ENCODE measurements at regions not wholly inside any gene's neighbourhood (a gene's known extent, or its start where the extent isn't known, plus 50 kb on each side); places are given as distances from the start of the nearest gene placed in this dataset.

GRCh38 chr3:5462086-5462485, 274.6 kb downstream of the EDEM1 start:
- no peak for ATAC-seq
- TF ChIP-seq TCF4 (CRISPR knock-in tag; IDR thresholded peaks at IDR 0.05; ENCODE audit: borderline replicate concordance) (no peak), CSDC2 (CRISPR knock-in tag; IDR thresholded peaks at IDR 0.05) (no peak), ISL1 (CRISPR knock-in tag; IDR thresholded peaks at IDR 0.05) (no peak), PATZ1 (CRISPR knock-in tag; IDR thresholded peaks at IDR 0.05; ENCODE audit: borderline replicate concordance) (no peak), ZFP3 (CRISPR knock-in tag; IDR thresholded peaks at IDR 0.05) (no peak), ZC3H10 (CRISPR knock-in tag; IDR thresholded peaks at IDR 0.05) (no peak), TOX (CRISPR knock-in tag; IDR thresholded peaks at IDR 0.05; ENCODE audit: borderline replicate concordance) (no peak), TSHZ2 (CRISPR knock-in tag; IDR thresholded peaks at IDR 0.05) (no peak), OSR1 (CRISPR knock-in tag; IDR thresholded peaks at IDR 0.05) (no peak), ZNF565 (CRISPR knock-in tag; conservative IDR thresholded peaks at IDR 0.05; ENCODE audit: low read depth) (no peak), ZNF8 (CRISPR knock-in tag; IDR thresholded peaks at IDR 0.05) (no peak)
- TF ChIP-seq, protein P1, sequence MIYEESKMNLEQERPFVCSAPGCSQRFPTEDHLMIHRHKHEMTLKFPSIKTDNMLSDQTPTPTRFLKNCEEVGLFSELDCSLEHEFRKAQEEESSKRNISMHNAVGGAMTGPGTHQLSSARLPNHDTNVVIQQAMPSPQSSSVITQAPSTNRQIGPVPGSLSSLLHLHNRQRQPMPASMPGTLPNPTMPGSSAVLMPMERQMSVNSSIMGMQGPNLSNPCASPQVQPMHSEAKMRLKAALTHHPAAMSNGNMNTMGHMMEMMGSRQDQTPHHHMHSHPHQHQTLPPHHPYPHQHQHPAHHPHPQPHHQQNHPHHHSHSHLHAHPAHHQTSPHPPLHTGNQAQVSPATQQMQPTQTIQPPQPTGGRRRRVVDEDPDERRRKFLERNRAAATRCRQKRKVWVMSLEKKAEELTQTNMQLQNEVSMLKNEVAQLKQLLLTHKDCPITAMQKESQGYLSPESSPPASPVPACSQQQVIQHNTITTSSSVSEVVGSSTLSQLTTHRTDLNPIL (CRISPR knock-in tag; IDR thresholded peaks at IDR 0.05; ENCODE audit: low read depth), result no peak

DNA sequence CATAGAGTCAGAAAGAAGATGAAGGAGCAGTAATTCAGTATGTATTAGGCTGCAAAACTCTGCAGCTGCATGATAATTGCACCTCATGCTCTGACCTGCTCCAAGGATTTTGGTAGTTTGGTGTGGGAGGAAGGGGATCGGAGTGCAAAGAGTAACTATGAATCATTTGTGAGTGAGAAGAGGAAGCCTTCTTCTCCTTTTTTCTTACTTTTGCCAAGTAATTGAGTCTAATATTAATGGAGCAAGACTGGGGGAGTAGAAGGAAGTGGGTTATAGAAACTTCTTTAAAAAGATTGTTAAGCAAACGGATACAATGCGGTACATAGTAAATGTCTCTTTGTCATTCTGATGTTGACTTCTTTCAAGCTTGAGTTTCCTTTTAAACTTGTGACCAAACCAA, 276.5 kb downstream of the EDEM1 start:
- ATAC-seq, result no peak
- no peak for TF ChIP-seq SNAI2 (CRISPR knock-in tag; IDR thresholded peaks at IDR 0.05)
- TF ChIP-seq, protein P2, sequence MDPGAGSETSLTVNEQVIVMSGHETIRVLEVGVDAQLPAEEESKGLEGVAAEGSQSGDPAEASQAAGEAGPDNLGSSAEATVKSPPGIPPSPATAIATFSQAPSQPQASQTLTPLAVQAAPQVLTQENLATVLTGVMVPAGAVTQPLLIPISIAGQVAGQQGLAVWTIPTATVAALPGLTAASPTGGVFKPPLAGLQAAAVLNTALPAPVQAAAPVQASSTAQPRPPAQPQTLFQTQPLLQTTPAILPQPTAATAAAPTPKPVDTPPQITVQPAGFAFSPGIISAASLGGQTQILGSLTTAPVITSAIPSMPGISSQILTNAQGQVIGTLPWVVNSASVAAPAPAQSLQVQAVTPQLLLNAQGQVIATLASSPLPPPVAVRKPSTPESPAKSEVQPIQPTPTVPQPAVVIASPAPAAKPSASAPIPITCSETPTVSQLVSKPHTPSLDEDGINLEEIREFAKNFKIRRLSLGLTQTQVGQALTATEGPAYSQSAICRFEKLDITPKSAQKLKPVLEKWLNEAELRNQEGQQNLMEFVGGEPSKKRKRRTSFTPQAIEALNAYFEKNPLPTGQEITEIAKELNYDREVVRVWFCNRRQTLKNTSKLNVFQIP (CRISPR knock-in tag; IDR thresholded peaks at IDR 0.05; ENCODE audit: borderline replicate concordance, low read depth), result no peak
- no peak for TF ChIP-seq ZNF565 (CRISPR knock-in tag; conservative IDR thresholded peaks at IDR 0.05; ENCODE audit: low read depth)
- TF ChIP-seq GLIS3 (CRISPR knock-in tag; IDR thresholded peaks at IDR 0.05), result no peak
- no peak for TF ChIP-seq ARNTL (CRISPR knock-in tag; IDR thresholded peaks at IDR 0.05; ENCODE audit: borderline replicate concordance, low read depth)
- no peak for TF ChIP-seq ZNF70 (CRISPR knock-in tag; IDR thresholded peaks at IDR 0.05)
- no peak for TF ChIP-seq PPARA (CRISPR knock-in tag; IDR thresholded peaks at IDR 0.05; ENCODE audit: borderline replicate concordance)
- TF ChIP-seq, protein P1 (CRISPR knock-in tag; IDR thresholded peaks at IDR 0.05; ENCODE audit: low read depth), result no peak
- no peak for TF ChIP-seq TSHZ2 (CRISPR knock-in tag; IDR thresholded peaks at IDR 0.05)
- no peak for TF ChIP-seq TCF4 (CRISPR knock-in tag; IDR thresholded peaks at IDR 0.05; ENCODE audit: borderline replicate concordance)
- TF ChIP-seq CSRNP3 (CRISPR knock-in tag; IDR thresholded peaks at IDR 0.05), result no peak
- no peak for TF ChIP-seq ZFP3 (CRISPR knock-in tag; IDR thresholded peaks at IDR 0.05)
- no peak for TF ChIP-seq ZC3H10 (CRISPR knock-in tag; IDR thresholded peaks at IDR 0.05)
- TF ChIP-seq CSDC2 (CRISPR knock-in tag; IDR thresholded peaks at IDR 0.05), result no peak
